SK-N-SH (cell line): ENCODE measurements at regions not wholly inside any gene's neighbourhood (a gene's known extent, or its start where the extent isn't known, plus 50 kb on each side); places are given as distances from the start of the nearest gene placed in this dataset.

Experiments used
- FOXM1 ChIP-seq: IDR thresholded peaks from 2 replicates; pipeline ENCODE4 v1.4.0; 2012; ENCODE audit warnings: low read depth, mild to moderate bottlenecking
- TF ChIP-seq, protein P1 (sequence below): fragments of 200-600 bp; sonication (generic); IDR thresholded peaks from 2 replicates; pipeline ENCODE4 v1.6.1; 2017; ENCODE audit warnings: antibody characterized with exemption, mild to moderate bottlenecking, moderate library complexity
- TF ChIP-seq, protein P2 (sequence below): IDR thresholded peaks from 2 replicates; pipeline ENCODE4 v1.6.1; 2012; ENCODE audit warnings: mild to moderate bottlenecking, low read depth, low read length, moderate library complexity

DNA sequence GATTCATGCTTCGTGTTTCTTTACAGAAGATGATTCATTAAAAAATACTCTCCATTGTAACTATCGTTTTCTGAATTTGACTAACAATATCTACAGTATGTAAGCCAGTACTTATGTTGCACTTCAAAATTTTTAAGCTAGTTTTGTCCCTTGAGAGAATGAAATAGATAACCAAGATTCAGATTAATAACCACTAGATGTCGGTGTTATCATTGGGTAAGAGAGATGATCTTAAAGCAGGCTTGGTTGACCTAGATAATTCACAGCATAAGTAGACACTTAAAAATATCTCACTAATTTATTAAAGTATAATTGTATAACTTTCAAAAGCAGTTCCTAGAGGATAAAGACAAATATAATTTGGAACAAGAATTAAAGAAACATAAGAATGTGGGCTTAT lies 430.9 kb downstream of the C4orf33 start:
- TF ChIP-seq, protein P1, sequence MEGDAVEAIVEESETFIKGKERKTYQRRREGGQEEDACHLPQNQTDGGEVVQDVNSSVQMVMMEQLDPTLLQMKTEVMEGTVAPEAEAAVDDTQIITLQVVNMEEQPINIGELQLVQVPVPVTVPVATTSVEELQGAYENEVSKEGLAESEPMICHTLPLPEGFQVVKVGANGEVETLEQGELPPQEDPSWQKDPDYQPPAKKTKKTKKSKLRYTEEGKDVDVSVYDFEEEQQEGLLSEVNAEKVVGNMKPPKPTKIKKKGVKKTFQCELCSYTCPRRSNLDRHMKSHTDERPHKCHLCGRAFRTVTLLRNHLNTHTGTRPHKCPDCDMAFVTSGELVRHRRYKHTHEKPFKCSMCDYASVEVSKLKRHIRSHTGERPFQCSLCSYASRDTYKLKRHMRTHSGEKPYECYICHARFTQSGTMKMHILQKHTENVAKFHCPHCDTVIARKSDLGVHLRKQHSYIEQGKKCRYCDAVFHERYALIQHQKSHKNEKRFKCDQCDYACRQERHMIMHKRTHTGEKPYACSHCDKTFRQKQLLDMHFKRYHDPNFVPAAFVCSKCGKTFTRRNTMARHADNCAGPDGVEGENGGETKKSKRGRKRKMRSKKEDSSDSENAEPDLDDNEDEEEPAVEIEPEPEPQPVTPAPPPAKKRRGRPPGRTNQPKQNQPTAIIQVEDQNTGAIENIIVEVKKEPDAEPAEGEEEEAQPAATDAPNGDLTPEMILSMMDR = peak; percentile 40; the same call in 1 of the 2 replicates
- TF ChIP-seq, protein P2, sequence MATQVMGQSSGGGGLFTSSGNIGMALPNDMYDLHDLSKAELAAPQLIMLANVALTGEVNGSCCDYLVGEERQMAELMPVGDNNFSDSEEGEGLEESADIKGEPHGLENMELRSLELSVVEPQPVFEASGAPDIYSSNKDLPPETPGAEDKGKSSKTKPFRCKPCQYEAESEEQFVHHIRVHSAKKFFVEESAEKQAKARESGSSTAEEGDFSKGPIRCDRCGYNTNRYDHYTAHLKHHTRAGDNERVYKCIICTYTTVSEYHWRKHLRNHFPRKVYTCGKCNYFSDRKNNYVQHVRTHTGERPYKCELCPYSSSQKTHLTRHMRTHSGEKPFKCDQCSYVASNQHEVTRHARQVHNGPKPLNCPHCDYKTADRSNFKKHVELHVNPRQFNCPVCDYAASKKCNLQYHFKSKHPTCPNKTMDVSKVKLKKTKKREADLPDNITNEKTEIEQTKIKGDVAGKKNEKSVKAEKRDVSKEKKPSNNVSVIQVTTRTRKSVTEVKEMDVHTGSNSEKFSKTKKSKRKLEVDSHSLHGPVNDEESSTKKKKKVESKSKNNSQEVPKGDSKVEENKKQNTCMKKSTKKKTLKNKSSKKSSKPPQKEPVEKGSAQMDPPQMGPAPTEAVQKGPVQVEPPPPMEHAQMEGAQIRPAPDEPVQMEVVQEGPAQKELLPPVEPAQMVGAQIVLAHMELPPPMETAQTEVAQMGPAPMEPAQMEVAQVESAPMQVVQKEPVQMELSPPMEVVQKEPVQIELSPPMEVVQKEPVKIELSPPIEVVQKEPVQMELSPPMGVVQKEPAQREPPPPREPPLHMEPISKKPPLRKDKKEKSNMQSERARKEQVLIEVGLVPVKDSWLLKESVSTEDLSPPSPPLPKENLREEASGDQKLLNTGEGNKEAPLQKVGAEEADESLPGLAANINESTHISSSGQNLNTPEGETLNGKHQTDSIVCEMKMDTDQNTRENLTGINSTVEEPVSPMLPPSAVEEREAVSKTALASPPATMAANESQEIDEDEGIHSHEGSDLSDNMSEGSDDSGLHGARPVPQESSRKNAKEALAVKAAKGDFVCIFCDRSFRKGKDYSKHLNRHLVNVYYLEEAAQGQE = no peak
- TF ChIP-seq FOXM1 = no peak
